H1 (cell line): ENCODE measurements at regions not wholly inside any gene's neighbourhood (a gene's known extent, or its start where the extent isn't known, plus 50 kb on each side); places are given as distances from the start of the nearest gene placed in this dataset.

Source experiments
- BCL11A ChIP-seq, 2 experiments: IDR thresholded peaks; one replicate each; pipeline ENCODE4 v1.6.1; 2011; ENCODE audit warnings: low read depth in 2 of 2, low read length in 2 of 2, mild to moderate bottlenecking in 2 of 2
- EZH2 ChIP-seq: fragments of 200-600 bp; sonication (generic); IDR thresholded peaks from 2 replicates; pipeline ENCODE4 v1.7.1; 2012; ENCODE audit warnings: low read depth, mild to moderate bottlenecking, moderate library complexity, low read length, inconsistent platforms; ENCODE audit not compliant: severe bottlenecking
- POLR2A ChIP-seq, 2 experiments: IDR thresholded peaks; 1 replicate in 1 of 2; 2 replicates in 1 of 2; pipeline ENCODE4 v1.6.1; 2011; ENCODE audit warnings: low read depth in 2 of 2, low read length in 2 of 2, mild to moderate bottlenecking in 2 of 2; ENCODE audit errors: control extremely low read depth in 1 of 2
- POLR2AphosphoS5 ChIP-seq: IDR thresholded peaks from 2 replicates; pipeline ENCODE4 v1.6.1; 2011; ENCODE audit warnings: low read depth, low read length
- RXRA ChIP-seq: IDR thresholded peaks from 2 replicates; pipeline ENCODE4 v1.6.1; 2011; ENCODE audit warnings: low read depth, mild to moderate bottlenecking, low read length, moderate library complexity; ENCODE audit not compliant: insufficient read depth
- ZNF274 ChIP-seq: IDR thresholded peaks from 2 replicates; pipeline ENCODE4 v1.7.0; 2012; ENCODE audit warnings: low read length, borderline replicate concordance; ENCODE audit errors: extremely low read depth
- TF ChIP-seq, protein P1 (sequence below), 3 experiments: IDR thresholded peaks; 1 replicate in 2 of 3; 2 replicates in 1 of 3; pipeline versions ENCODE4 v1.5.1 to v1.6.1; 2011; ENCODE audit warnings: low read length in 3 of 3, mild to moderate bottlenecking in 3 of 3, inconsistent platforms in 2 of 3, low read depth in 1 of 3, moderate library complexity in 1 of 3; ENCODE audit not compliant: insufficient read depth in 1 of 3; ENCODE audit errors: control extremely low read depth in 1 of 3

DNA sequence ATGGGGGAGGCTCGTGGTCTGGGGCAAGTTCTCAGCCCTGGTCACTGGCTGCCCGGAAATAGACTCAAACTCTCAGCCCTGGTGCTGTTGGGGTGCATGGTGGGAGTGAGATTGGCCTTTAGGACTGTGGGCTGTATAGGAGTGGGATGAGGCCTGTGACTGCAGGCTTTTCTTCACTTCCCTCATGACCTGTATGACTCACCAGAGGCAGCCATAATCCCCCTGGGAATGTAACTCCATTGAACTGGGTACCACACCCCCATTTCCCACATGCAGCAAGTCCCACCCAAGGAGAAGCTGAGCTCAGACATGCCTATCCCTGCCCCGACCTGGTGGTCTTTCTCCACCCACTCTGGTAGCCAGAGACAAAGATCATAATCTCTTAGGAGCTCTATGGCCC is 177.7 kb upstream of the OSR1 start:
- TF ChIP-seq EZH2 (no peak), RXRA (no peak), POLR2AphosphoS5 (no peak), ZNF274 (no peak), BCL11A (IDR thresholded peaks at IDR 0.05; ENCODE audit: low read depth in 2 of 2, low read length in 2 of 2) (no peak), POLR2A (IDR thresholded peaks at IDR 0.05; ENCODE audit: control extremely low read depth in 1 of 2, low read depth in 2 of 2, low read length in 2 of 2) (no peak)
- TF ChIP-seq, protein P1, sequence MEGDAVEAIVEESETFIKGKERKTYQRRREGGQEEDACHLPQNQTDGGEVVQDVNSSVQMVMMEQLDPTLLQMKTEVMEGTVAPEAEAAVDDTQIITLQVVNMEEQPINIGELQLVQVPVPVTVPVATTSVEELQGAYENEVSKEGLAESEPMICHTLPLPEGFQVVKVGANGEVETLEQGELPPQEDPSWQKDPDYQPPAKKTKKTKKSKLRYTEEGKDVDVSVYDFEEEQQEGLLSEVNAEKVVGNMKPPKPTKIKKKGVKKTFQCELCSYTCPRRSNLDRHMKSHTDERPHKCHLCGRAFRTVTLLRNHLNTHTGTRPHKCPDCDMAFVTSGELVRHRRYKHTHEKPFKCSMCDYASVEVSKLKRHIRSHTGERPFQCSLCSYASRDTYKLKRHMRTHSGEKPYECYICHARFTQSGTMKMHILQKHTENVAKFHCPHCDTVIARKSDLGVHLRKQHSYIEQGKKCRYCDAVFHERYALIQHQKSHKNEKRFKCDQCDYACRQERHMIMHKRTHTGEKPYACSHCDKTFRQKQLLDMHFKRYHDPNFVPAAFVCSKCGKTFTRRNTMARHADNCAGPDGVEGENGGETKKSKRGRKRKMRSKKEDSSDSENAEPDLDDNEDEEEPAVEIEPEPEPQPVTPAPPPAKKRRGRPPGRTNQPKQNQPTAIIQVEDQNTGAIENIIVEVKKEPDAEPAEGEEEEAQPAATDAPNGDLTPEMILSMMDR (IDR thresholded peaks at IDR 0.05; ENCODE audit: control extremely low read depth in 1 of 3, insufficient read depth in 1 of 3, low read depth in 1 of 3, low read length in 3 of 3), result no peak
